Panc1 (cell line): ENCODE measurements at regions not wholly inside any gene's neighbourhood (a gene's known extent, or its start where the extent isn't known, plus 50 kb on each side); places are given as distances from the start of the nearest gene placed in this dataset.

Experiments used
- ATAC-seq: fragments of 200-7000 bp; cut with Tn5 transposase; 2 replicates; pipeline ENCODE4 v1.9.1; 2020; ENCODE audit warnings: mild to moderate bottlenecking, moderate library complexity
- BruUV-seq: library from RNA; stranded (reverse); fragments of 400-500 nt; replicated peaks from 2 replicates; lab custom pipeline; 2021; lab: Mats Ljungman, UMichigan
- CTCF ChIA-PET: fragments of 300-600 bp; sonication (Branson Sonifier 250); formaldehyde crosslinking; loops from one replicate; lab custom pipeline; 2022; ENCODE audit warnings: antibody characterized with exemption; lab: Charles Lee
- POLR2A ChIA-PET: fragments of 300-600 bp; sonication (Branson Sonifier 250); formaldehyde crosslinking; loops from one replicate; lab custom pipeline; 2022; ENCODE audit warnings: antibody characterized with exemption; lab: Charles Lee
- DNase-seq: peaks from one replicate; pipeline ENCODE4 v3.0.0-alpha.2; 2010; ENCODE audit warnings: low read depth, low spot score
- H3K27ac ChIP-seq: 2 replicates; pipeline ENCODE4 v1.5.1; 2011; ENCODE audit warnings: mild to moderate bottlenecking, low read length, inconsistent platforms
- H3K27me3 ChIP-seq: fragments of 200-500 bp; sonication (Bioruptor generic); 2 replicates; pipeline ENCODE4 v1.6.0; 2014; ENCODE audit warnings: low read length, inconsistent platforms; ENCODE audit not compliant: control insufficient read depth, insufficient read depth
- H3K36me3 ChIP-seq: fragments of 200-500 bp; sonication (Bioruptor generic); 2 replicates; pipeline ENCODE4 v1.5.1; 2014; ENCODE audit warnings: inconsistent platforms, mild to moderate bottlenecking, low read length, moderate library complexity; ENCODE audit not compliant: control insufficient read depth, insufficient read depth
- H3K4me1 ChIP-seq: 2 replicates; pipeline ENCODE4 v1.5.1; 2011; ENCODE audit warnings: inconsistent platforms, mild to moderate bottlenecking, low read length, moderate library complexity; ENCODE audit not compliant: control insufficient read depth, insufficient read depth
- H3K4me3 ChIP-seq, 2 experiments: 2 replicates each; pipeline ENCODE4 v1.5.1; 2011 to 2012; ENCODE audit warnings: low read depth in 2 of 2, low read length in 2 of 2, mild to moderate bottlenecking in 2 of 2, inconsistent platforms in 1 of 2, moderate library complexity in 1 of 2
- H3K9me3 ChIP-seq: fragments of 200-500 bp; sonication (Bioruptor generic); 2 replicates; pipeline ENCODE4 v1.5.1; 2014; ENCODE audit warnings: low read depth, mild to moderate bottlenecking, inconsistent platforms, low read length, moderate library complexity; ENCODE audit not compliant: control insufficient read depth, insufficient read depth
- CTCF ChIP-seq: fragments of 450-650 bp; IDR thresholded peaks from 2 replicates; pipeline ENCODE4 v1.5.1; 2017; ENCODE audit warnings: mild to moderate bottlenecking
- POLR2AphosphoS5 ChIP-seq: IDR thresholded peaks from 2 replicates; pipeline ENCODE4 v1.6.1; 2012; ENCODE audit warnings: mild to moderate bottlenecking, low read depth, low read length, moderate library complexity
- REST ChIP-seq, 2 experiments: IDR thresholded peaks; 2 replicates each; pipeline ENCODE4 v1.6.1; 2011 to 2012; ENCODE audit warnings: low read depth in 2 of 2, control low read depth in 1 of 2, low read length in 1 of 2, mild to moderate bottlenecking in 1 of 2, moderate library complexity in 1 of 2; ENCODE audit not compliant: insufficient read depth in 1 of 2
- SIN3A ChIP-seq: IDR thresholded peaks from 2 replicates; pipeline ENCODE4 v1.6.1; 2012; ENCODE audit warnings: low read depth, mild to moderate bottlenecking, low read length, moderate library complexity, borderline replicate concordance; ENCODE audit not compliant: insufficient read depth
- TCF7L2 ChIP-seq: IDR thresholded peaks from 2 replicates; pipeline ENCODE4 v1.6.1; 2011; ENCODE audit warnings: mild to moderate bottlenecking, low read depth, low read length, inconsistent platforms
- in situ Hi-C: cut with HindIII; loops from 2 replicates; pipeline ENCODE4 v1.10.0; 2016; ENCODE audit warnings: low sequenced_read_pairs, low pct_unique_long_range_greater_than_20kb
- intact Hi-C: fragments of 100-400 bp; cut with micrococcal nuclease; formaldehyde crosslinking; loops from one replicate; pipeline ENCODE4 v1.10.0; 2022; ENCODE audit not compliant: unreplicated experiment

GRCh38 chr6:85892346-85892745 lies 249.7 kb upstream of the SYNCRIP start:
- H3K36me3 ChIP-seq = no peaks in the 10 kb centered on the region
- no peak for DNase-seq
- in situ Hi-C loops (no loop called here), intact Hi-C loops (no loop called here)
- no peaks in the 10 kb centered on the region for H3K27me3 ChIP-seq
- no peaks in the 10 kb centered on the region for H3K9me3 ChIP-seq
- ATAC-seq = no peak
- no peak overlapping the region for H3K4me3 ChIP-seq
- POLR2A ChIA-PET = no interaction called here
- BruUV-seq = no TSS peak
- TF ChIP-seq REST (IDR thresholded peaks at IDR 0.05; ENCODE audit: insufficient read depth in 1 of 2, low read depth in 2 of 2, low read length in 1 of 2) = no peak
- TF ChIP-seq TCF7L2 = no peak
- TF ChIP-seq CTCF = no peak
- TF ChIP-seq POLR2AphosphoS5 = no peak
- no peak for TF ChIP-seq SIN3A
- CTCF ChIA-PET = no interaction called here
- no peaks in the 10 kb centered on the region for H3K4me1 ChIP-seq
- H3K27ac ChIP-seq = no peak overlapping the region

- Histone ChIP-seq H3K36me3 (no peaks in the 10 kb centered on the region), H3K9me3 (no peaks in the 10 kb centered on the region), H3K27me3 (no peaks in the 10 kb centered on the region), H3K4me3 (no peak overlapping the region), H3K27ac (no peak overlapping the region), H3K4me1 (no peaks in the 10 kb centered on the region)
- in situ Hi-C loops (no loop called here), intact Hi-C loops (no loop called here)
- DNase-seq (no peak), ATAC-seq (no peak)
- ChIA-PET CTCF (no interaction called here), POLR2A (no interaction called here)
- TF ChIP-seq CTCF = no peak
- no peak for TF ChIP-seq REST (IDR thresholded peaks at IDR 0.05; ENCODE audit: insufficient read depth in 1 of 2, low read depth in 2 of 2, low read length in 1 of 2)
- no peak for TF ChIP-seq SIN3A
- TF ChIP-seq POLR2AphosphoS5 = no peak
- no peak for TF ChIP-seq TCF7L2
- BruUV-seq = no TSS peak
Observed at GRCh38 chr6:85887461-85887860, 244.8 kb upstream of the SYNCRIP start.
